ENCODE measurements at regions not wholly inside any gene's neighbourhood (a gene's known extent, or its start where the extent isn't known, plus 50 kb on each side); places are given as distances from the start of the nearest gene placed in this dataset.
"Not testable (repeated sequence)": the region's sequence is repeated elsewhere in the genome, so short reads cannot be mapped to it uniquely, and the experiment has no call there.

GRCh38 chr7:91468256-91468655 lies 204.0 kb downstream of the FZD1 start:
- H3K4me3 ChIP-seq (ENCODE audit: low read depth, low read length): no peak overlapping the region
- no peak for TF ChIP-seq CTCF (IDR thresholded peaks at IDR 0.05; ENCODE audit: insufficient read depth, low read depth, low read length)
- DNase-seq (ENCODE audit: low read depth): no peak

GRCh38 chr7:91473619-91474018 lies 209.4 kb downstream of the FZD1 start:
- no peak overlapping the region for H3K4me3 ChIP-seq (ENCODE audit: low read depth, low read length)
- TF ChIP-seq CTCF (IDR thresholded peaks at IDR 0.05; ENCODE audit: insufficient read depth, low read depth, low read length): no peak
- no peak for DNase-seq (ENCODE audit: low read depth)

GRCh38 chr7:91474074-91474473 lies 209.8 kb downstream of the FZD1 start:
- DNase-seq (ENCODE audit: low read depth): no peak
- no peak for TF ChIP-seq CTCF (IDR thresholded peaks at IDR 0.05; ENCODE audit: insufficient read depth, low read depth, low read length)
- no peak overlapping the region for H3K4me3 ChIP-seq (ENCODE audit: low read depth, low read length)

GRCh38 chr7:91480470-91480869 lies 216.2 kb downstream of the FZD1 start:
- not testable (repeated sequence) for DNase-seq (ENCODE audit: low read depth)

GRCh38 chr7:91491868-91492267 lies 227.6 kb downstream of the FZD1 start:
- TF ChIP-seq CTCF (IDR thresholded peaks at IDR 0.05; ENCODE audit: insufficient read depth, low read depth, low read length): no peak
- DNase-seq (ENCODE audit: low read depth): no peak

More at GRCh38 chr7:91480470-91480869, 216.2 kb downstream of the FZD1 start:
- not testable (repeated sequence) for H3K4me3 ChIP-seq (ENCODE audit: low read depth, low read length)

GRCh38 chr7:91492317-91492716 lies 228.1 kb downstream of the FZD1 start:
- no peak for DNase-seq (ENCODE audit: low read depth)
- no peak overlapping the region for H3K4me3 ChIP-seq (ENCODE audit: low read depth, low read length)
- no peak for TF ChIP-seq CTCF (IDR thresholded peaks at IDR 0.05; ENCODE audit: insufficient read depth, low read depth, low read length)

More at GRCh38 chr7:91491868-91492267, 227.6 kb downstream of the FZD1 start:
- H3K4me3 ChIP-seq (ENCODE audit: low read depth, low read length): no peak overlapping the region

- H3K4me3 ChIP-seq (ENCODE audit: low read depth, low read length): no peak overlapping the region
- TF ChIP-seq CTCF (IDR thresholded peaks at IDR 0.05; ENCODE audit: insufficient read depth, low read depth, low read length): no peak
- no peak for DNase-seq (ENCODE audit: low read depth)
Observed at GRCh38 chr7:91492773-91493172, 228.5 kb downstream of the FZD1 start.
